ENCODE measurements at regions not wholly inside any gene's neighbourhood (a gene's known extent, or its start where the extent isn't known, plus 50 kb on each side); places are given as distances from the start of the nearest gene placed in this dataset.

DNA sequence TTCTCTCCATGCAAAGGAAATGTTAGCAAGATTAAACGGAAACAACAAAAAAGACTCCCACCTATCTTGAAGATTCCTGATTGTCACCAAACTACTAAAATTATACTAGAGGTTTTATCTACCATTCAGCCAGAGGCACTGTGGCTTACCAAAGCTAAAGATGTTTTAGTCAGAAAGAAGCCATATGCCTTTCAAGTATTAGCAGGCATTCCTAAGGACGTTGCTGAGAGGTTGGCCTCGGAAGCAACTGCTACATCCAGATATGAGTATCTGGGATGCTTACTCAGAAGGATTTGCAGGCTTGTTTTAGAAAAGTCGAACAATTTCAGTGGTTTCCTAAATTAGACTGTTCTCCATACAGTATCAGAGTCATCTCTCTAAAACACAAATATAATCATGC, 88.3 kb upstream of the UBE2E3 start:
- ATAC-seq (no peak), DNase-seq (no peak)
- ChIA-PET CTCF (no interaction called here), POLR2A (ENCODE audit: unreplicated experiment) (no interaction called here)
- Histone ChIP-seq H4K20me1 (ENCODE audit: low read length) (no peaks in the 10 kb centered on the region), H3K36me3 (ENCODE audit: low read depth, low read length) (no peaks in the 10 kb centered on the region), H2AFZ (ENCODE audit: low read length) (no peak overlapping the region), H3K27me3 (ENCODE audit: low read length) (no peaks in the 10 kb centered on the region), H3K4me2 (ENCODE audit: low read length) (no peak overlapping the region), H3K9ac (ENCODE audit: low read length) (no peak overlapping the region), H3K4me3 (ENCODE audit: low read length) (no peak overlapping the region), H3K27ac (ENCODE audit: low read length) (no peak overlapping the region), H3K4me1 (ENCODE audit: insufficient read depth, low read length) (no peaks in the 10 kb centered on the region), H3K9me3 (ENCODE audit: low read length) (no peaks in the 10 kb centered on the region), H3K9me2 (replicated peaks; ENCODE audit: low read length) (no peaks in the 10 kb centered on the region), H3F3A (ENCODE audit: low read length, unreplicated experiment) (no peaks in the 10 kb centered on the region), H3K79me2 (ENCODE audit: low read length) (no peaks in the 10 kb centered on the region)
- intact Hi-C loops (cut with micrococcal nuclease), result loop anchor here (5.0 kb wide), 1 partner anchor 80 kb away; no protein-coding TSS in a partner anchor
- no TSS peak for BruUV-seq (replicated peaks)
- no peak for TF ChIP-seq EZH2 (IDR thresholded peaks at IDR 0.05; ENCODE audit: low read length, unreplicated experiment)
- TF ChIP-seq EZH2phosphoT487 (IDR thresholded peaks at IDR 0.05; ENCODE audit: borderline replicate concordance, low read length), result no peak
- no peak for TF ChIP-seq CTCF (conservative IDR thresholded peaks at IDR 0.05; ENCODE audit: low read depth, low read length)

DNA sequence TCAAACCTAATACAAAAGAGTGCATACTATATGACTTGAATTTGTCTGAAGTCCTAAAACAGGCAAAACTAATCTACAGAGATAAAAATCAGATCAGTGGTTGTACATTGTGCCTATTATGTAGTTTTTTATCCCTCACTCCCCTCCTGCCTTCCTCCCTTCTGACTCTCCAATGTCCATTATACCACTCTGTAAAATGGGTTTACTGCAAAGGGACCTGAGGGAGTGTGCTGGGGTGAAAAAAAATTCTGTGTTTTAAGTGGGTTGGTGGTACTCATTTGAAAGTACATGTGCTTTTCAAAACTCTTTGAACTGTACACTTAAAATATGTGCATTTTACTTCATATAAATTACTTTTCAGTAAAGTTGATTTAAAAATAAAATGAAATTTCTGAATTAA, 89.0 kb upstream of the UBE2E3 start:
- CTCF ChIA-PET, result no interaction called here

More for the DNA sequence above, 89.0 kb upstream of the UBE2E3 start:
- BruUV-seq (replicated peaks), result no TSS peak
- Histone ChIP-seq H3K4me3 (ENCODE audit: low read length) (no peak overlapping the region), H3K36me3 (ENCODE audit: low read depth, low read length) (no peaks in the 10 kb centered on the region), H2AFZ (ENCODE audit: low read length) (no peak overlapping the region), H3F3A (ENCODE audit: low read length, unreplicated experiment) (no peaks in the 10 kb centered on the region), H3K9ac (ENCODE audit: low read length) (no peak overlapping the region), H3K9me3 (ENCODE audit: low read length) (no peaks in the 10 kb centered on the region), H3K27ac (ENCODE audit: low read length) (no peak overlapping the region), H4K20me1 (ENCODE audit: low read length) (no peaks in the 10 kb centered on the region), H3K4me2 (ENCODE audit: low read length) (no peak overlapping the region), H3K4me1 (ENCODE audit: insufficient read depth, low read length) (no peaks in the 10 kb centered on the region), H3K79me2 (ENCODE audit: low read length) (no peaks in the 10 kb centered on the region), H3K9me2 (replicated peaks; ENCODE audit: low read length) (no peaks in the 10 kb centered on the region), H3K27me3 (ENCODE audit: low read length) (no peaks in the 10 kb centered on the region)
- POLR2A ChIA-PET (ENCODE audit: unreplicated experiment), result no interaction called here
- ATAC-seq, result no peak
- TF ChIP-seq EZH2 (IDR thresholded peaks at IDR 0.05; ENCODE audit: low read length, unreplicated experiment) (no peak), CTCF (conservative IDR thresholded peaks at IDR 0.05; ENCODE audit: low read depth, low read length) (no peak), EZH2phosphoT487 (IDR thresholded peaks at IDR 0.05; ENCODE audit: borderline replicate concordance, low read length) (no peak)
- intact Hi-C loops (cut with micrococcal nuclease), result loop anchor here (5.0 kb wide), 1 partner anchor 81 kb away; no protein-coding TSS in a partner anchor
- no peak for DNase-seq
